ENCODE measurements at regions not wholly inside any gene's neighbourhood (a gene's known extent, or its start where the extent isn't known, plus 50 kb on each side); places are given as distances from the start of the nearest gene placed in this dataset.
A peak's percentile ranks its signal among the peaks of the same experiment; 100 is the strongest.

GRCh38 chr9:73911804-73912203, 585.3 kb upstream of the RORB start:
- H3K27ac Mint-ChIP-seq (ENCODE audit: unreplicated experiment), result no peak overlapping the region
- no peaks in the 10 kb centered on the region for H3K36me3 Mint-ChIP-seq (ENCODE audit: insufficient read depth, unreplicated experiment)
- no peaks in the 10 kb centered on the region for H3K9me3 Mint-ChIP-seq (ENCODE audit: unreplicated experiment)
- no peak for DNase-seq
- ChIA-PET CTCF (no interaction called here), POLR2A (no interaction called here)
- Histone ChIP-seq H3K4me3 (ENCODE audit: low read depth, low read length) (no peak overlapping the region), H3K4me1 (no peaks in the 10 kb centered on the region), H3K27me3 (replicated peaks; ENCODE audit: control insufficient read depth, insufficient read depth, low read length) (no peaks in the 10 kb centered on the region), H3K9me3 (no peaks in the 10 kb centered on the region), H3K36me3 (ENCODE audit: control insufficient read depth, insufficient read depth, low read length) (no peaks in the 10 kb centered on the region)
- no TSS peak for BruUV-seq (replicated peaks)
- no peaks in the 10 kb centered on the region for H3K4me1 Mint-ChIP-seq (ENCODE audit: low read depth, unreplicated experiment)
- H3K4me3 Mint-ChIP-seq (ENCODE audit: unreplicated experiment), result no peak overlapping the region
- TF ChIP-seq CTCF (IDR thresholded peaks at IDR 0.05; ENCODE audit: insufficient read depth in 1 of 2, low read depth in 1 of 2, low read length in 1 of 2, severe bottlenecking in 1 of 2, unreplicated experiment in 1 of 2), result no peak
- no peaks in the 10 kb centered on the region for H3K27me3 Mint-ChIP-seq (ENCODE audit: insufficient read depth, unreplicated experiment)
- intact Hi-C loops (cut with micrococcal nuclease; ENCODE audit: unreplicated experiment), result loop anchor here (10.0 kb wide), 1 partner anchor 463 kb away; no protein-coding TSS in a partner anchor

GRCh38 chr9:73916016-73916673, 581.0 kb upstream of the RORB start:
- Mint-ChIP-seq H3K4me1 (ENCODE audit: low read depth, unreplicated experiment) (no peaks in the 10 kb centered on the region), H3K36me3 (ENCODE audit: insufficient read depth, unreplicated experiment) (no peaks in the 10 kb centered on the region), H3K4me3 (ENCODE audit: unreplicated experiment) (no peak overlapping the region), H3K27me3 (ENCODE audit: insufficient read depth, unreplicated experiment) (no peaks in the 10 kb centered on the region), H3K27ac (ENCODE audit: unreplicated experiment) (no peak overlapping the region), H3K9me3 (ENCODE audit: unreplicated experiment) (no peaks in the 10 kb centered on the region)
- no TSS peak for BruUV-seq (replicated peaks)
- intact Hi-C loops (cut with micrococcal nuclease; ENCODE audit: unreplicated experiment), result loop anchor here (10.0 kb wide), 1 partner anchor 459 kb away; no protein-coding TSS in a partner anchor
- peak in 1 of 2 experiments; percentile 10 for TF ChIP-seq CTCF (IDR thresholded peaks at IDR 0.05; ENCODE audit: insufficient read depth in 1 of 2, low read depth in 1 of 2, low read length in 1 of 2, severe bottlenecking in 1 of 2, unreplicated experiment in 1 of 2)
- ChIA-PET CTCF (interaction anchor here (0.7 to 1.0 kb wide), 2 partner anchors 217 to 464 kb away, joined by 3 read pairs; no protein-coding TSS in a partner anchor), POLR2A (no interaction called here)
- H3K4me1 ChIP-seq, result no peaks in the 10 kb centered on the region
- no peaks in the 10 kb centered on the region for H3K27me3 ChIP-seq (replicated peaks; ENCODE audit: control insufficient read depth, insufficient read depth, low read length)
- no peaks in the 10 kb centered on the region for H3K9me3 ChIP-seq
- no peaks in the 10 kb centered on the region for H3K36me3 ChIP-seq (ENCODE audit: control insufficient read depth, insufficient read depth, low read length)
- peak in 1 of 2 experiments; percentile 2 for DNase-seq
- H3K4me3 ChIP-seq (ENCODE audit: low read depth, low read length), result no peak overlapping the region

GRCh38 chr9:73919712-73920111, 577.4 kb upstream of the RORB start:
- H3K4me3 ChIP-seq (ENCODE audit: low read depth, low read length), result no peak overlapping the region
- CTCF ChIA-PET, result no interaction called here
- H3K4me1 Mint-ChIP-seq (ENCODE audit: low read depth, unreplicated experiment), result no peaks in the 10 kb centered on the region
- no peaks in the 10 kb centered on the region for H3K36me3 ChIP-seq (ENCODE audit: control insufficient read depth, insufficient read depth, low read length)
- no peak overlapping the region for H3K27ac Mint-ChIP-seq (ENCODE audit: unreplicated experiment)
- no peak for TF ChIP-seq CTCF (IDR thresholded peaks at IDR 0.05; ENCODE audit: insufficient read depth in 1 of 2, low read depth in 1 of 2, low read length in 1 of 2, severe bottlenecking in 1 of 2, unreplicated experiment in 1 of 2)
- H3K9me3 ChIP-seq, result no peaks in the 10 kb centered on the region
- no peaks in the 10 kb centered on the region for H3K4me1 ChIP-seq
- POLR2A ChIA-PET, result no interaction called here
- DNase-seq, result no peak
- no TSS peak for BruUV-seq (replicated peaks)
- H3K4me3 Mint-ChIP-seq (ENCODE audit: unreplicated experiment), result no peak overlapping the region
- intact Hi-C loops (cut with micrococcal nuclease; ENCODE audit: unreplicated experiment), result loop anchor here (10.0 kb wide), 1 partner anchor 455 kb away; no protein-coding TSS in a partner anchor
- H3K9me3 Mint-ChIP-seq (ENCODE audit: unreplicated experiment), result no peaks in the 10 kb centered on the region
- H3K27me3 ChIP-seq (replicated peaks; ENCODE audit: control insufficient read depth, insufficient read depth, low read length), result no peaks in the 10 kb centered on the region
- no peaks in the 10 kb centered on the region for H3K27me3 Mint-ChIP-seq (ENCODE audit: insufficient read depth, unreplicated experiment)
- H3K36me3 Mint-ChIP-seq (ENCODE audit: insufficient read depth, unreplicated experiment), result no peaks in the 10 kb centered on the region

All from Caco-2 (cell line).